GM18498 (cell line): ENCODE measurements at regions not wholly inside any gene's neighbourhood (a gene's known extent, or its start where the extent isn't known, plus 50 kb on each side); places are given as distances from the start of the nearest gene placed in this dataset.

ENCODE experiments used
- ATAC-seq: cut with Tn5 transposase; IDR thresholded peaks from one replicate; pipeline ENCODE4 v1.9.1; 2021; ENCODE audit warnings: mild to moderate bottlenecking, moderate library complexity; ENCODE audit not compliant: unreplicated experiment

- peak; percentile 70 for ATAC-seq
These were observed 127.2 kb downstream of the RAP2A start for GRCh38 chr13:97561182-97561581.

DNA sequence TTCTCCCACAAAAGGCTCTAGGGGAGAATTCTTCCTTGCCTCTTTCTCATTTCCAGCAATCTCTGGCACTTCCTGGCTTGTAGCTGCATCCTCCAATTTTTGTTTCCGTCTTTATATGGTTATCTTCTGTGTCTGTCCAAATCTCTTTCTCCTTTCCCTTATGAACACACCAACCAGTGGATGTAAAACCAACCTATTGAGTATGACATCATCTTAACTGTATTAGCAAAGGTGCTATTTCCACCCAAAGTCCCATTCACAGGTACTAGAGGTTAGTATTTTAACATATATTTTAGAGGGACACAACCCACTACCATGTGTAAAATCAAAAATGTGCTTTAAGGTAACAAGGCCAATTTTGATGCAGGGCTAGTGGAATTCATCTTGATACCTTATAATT lies 129.0 kb downstream of the RAP2A start:
- no peak for ATAC-seq

DNA sequence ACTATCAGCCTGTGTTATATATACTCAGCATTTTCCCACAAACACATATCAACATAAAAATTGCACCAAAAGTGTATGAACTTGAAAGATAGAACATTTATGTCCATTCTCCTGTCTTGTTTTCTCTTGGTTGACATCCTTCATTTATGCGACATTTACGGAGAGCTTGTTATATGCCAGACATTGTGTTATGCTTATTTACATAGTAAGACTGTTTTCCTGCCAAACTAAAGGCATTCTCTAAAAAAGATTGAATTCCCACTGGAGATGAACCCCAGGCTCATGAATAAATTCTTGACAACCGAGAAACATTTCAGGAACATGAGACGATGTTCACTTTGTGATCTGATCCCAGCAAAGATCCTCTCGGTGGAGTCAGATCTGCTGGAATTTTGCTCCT lies 131.0 kb downstream of the RAP2A start:
- no peak for ATAC-seq

DNA sequence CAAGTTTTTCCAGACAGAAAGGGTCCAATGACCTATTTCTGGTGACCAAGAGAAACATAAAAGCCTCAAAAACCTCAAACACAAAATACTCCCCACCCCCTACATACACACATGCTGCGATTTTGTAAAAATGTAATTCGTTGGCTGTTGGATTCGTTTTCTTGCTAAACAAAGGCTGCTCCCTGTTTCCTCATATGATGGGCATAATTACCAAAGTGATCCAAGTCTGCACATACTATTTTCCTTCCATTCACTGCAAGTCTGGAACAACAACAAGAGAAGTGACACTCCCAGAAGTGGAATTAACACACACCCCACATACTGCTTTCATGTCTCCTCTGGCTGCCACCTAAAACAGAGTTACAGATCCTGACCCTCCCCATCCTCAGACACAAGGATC lies 131.9 kb downstream of the RAP2A start:
- no peak for ATAC-seq

- no peak for ATAC-seq
These were observed 132.9 kb downstream of the RAP2A start for GRCh38 chr13:97566907-97567306.

DNA sequence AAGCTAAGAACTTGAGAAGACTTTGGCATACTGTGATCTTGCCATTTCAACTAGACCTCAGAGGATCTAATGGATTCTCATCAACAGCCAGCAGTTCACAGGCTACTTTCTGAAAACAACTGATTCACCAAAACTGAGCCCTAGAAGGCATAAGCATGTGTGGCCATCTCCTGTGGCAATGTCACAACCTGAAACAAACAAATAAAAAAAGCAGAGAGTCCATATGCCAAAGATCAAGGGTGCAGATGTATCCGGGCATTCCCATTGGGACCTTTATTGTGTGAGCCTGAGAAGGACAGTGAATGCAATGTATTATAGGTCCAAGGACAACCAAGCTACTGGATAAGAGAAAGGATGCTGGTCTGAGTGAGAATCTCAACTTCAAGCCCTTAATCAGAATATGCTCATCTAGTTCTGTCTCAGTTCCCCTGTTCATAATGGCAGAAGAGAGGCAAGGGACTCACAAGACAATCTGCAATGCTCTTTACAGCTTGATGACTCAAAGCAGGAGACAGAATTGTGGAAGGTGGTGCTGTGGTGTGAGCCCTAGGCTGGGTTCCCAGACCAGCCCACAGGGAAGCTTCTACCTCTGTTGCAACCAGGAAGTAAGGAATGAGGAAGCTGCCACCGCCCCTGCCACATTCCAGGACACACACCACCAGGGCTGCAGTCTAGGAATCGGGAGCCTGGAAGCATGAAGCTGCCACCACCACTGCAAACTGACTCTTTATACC lies 133.7 kb downstream of the RAP2A start:
- ATAC-seq: peak; percentile 86

DNA sequence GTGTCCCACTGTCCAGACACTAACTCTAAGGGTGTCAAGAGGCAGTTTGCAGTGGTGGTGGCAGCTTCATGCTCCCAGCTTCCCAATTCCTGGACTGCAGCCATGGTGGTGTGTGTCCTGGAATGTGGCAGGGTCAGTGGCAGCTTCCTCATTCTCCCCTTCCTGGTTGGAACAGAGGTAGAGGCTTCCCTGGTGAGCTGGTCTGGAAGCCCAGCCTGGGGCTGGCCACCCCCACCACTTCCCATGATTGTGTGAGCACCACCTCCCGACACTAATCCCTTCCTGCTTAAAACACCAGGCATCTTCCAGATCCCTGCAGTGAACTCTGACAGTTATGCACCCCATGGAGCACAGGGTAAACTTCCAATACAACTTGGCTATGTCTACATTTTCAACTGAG lies 134.9 kb downstream of the RAP2A start:
- no peak for ATAC-seq

DNA sequence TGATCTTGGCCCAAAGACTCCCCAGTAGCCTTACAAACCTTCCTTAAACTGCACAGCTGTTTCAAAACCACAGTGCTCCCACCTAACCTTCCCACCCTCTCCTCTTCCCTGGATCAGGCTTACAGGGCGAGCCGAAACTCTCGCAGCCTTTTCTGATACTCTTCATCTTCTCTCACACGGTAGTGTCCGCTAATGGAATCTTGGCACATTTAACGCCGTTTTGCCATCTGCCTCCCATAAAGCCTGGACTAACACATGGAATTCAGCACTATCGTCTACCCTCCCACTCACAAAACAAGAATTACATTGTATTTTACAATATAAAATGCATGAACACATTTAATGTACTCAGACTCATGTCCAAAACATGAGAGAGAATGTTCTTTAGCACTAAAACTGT lies 135.9 kb downstream of the RAP2A start:
- ATAC-seq: no peak

DNA sequence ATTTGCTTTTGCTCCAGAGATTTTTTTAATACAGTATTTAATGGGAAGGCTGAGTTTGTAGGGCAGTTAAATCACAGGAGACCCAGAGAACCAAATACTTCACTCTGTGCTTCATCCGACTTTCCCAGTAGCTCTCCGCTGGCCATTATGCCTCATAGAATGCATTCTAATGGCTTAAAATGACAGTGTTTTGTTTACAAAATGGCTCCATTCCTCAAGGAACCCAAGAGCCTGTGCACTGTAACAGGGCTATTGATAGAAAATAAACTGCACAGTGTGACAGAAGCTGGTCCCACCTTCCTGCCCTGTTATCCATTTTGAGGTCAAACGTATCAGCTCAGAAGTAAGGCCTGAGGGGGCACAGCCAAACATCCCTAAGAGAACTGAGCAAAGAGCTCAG lies 136.5 kb downstream of the RAP2A start:
- no peak for ATAC-seq

GRCh38 chr13:97573011-97573410 lies 139.0 kb downstream of the RAP2A start:
- no peak for ATAC-seq

DNA sequence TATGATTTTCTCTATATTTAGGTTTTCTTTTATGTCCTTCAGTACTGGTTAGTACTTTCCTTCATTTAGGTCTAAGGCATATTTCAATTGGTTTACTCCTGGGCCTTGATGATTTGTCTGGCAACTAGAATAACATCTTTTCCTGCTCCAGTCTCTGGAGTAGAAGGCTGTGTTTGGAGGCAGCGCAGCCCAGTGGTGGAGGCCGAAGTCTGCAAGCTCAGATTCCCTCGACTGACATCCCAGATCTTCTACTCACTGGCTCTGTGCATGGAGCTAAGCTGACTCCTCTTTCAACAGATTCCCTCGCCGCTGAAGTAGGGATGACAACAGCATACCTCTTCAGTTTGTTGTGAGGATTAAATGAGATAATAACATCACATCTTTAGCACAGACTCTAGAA lies 141.0 kb downstream of the RAP2A start:
- ATAC-seq: peak; percentile 71

- ATAC-seq: no peak
These were observed 143.1 kb downstream of the RAP2A start for GRCh38 chr13:97577026-97577425.

- no peak for ATAC-seq
These were observed 148.2 kb downstream of the RAP2A start for GRCh38 chr13:97582170-97582569.

GRCh38 chr13:97583907-97584497 lies 150.0 kb downstream of the RAP2A start:
- ATAC-seq: no peak

DNA sequence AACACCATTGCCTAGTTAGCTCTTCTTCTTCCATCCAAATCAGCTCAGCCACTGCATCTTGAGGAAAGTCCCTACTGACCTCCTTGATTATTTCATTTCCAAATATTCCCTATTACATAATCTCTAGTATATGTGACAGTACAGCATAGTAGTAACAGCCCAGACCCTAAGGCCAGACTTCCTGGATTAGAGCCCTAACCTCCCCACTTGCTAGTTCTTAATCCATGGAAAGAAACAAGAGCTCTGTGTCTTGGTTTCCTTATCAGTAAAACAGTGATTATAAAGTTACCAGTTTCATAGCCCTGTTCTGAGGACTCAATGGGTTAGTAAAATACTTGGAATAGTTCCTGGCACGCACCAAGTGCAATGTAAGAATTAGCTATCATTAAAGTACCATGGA lies 153.0 kb downstream of the RAP2A start:
- ATAC-seq: no peak

DNA sequence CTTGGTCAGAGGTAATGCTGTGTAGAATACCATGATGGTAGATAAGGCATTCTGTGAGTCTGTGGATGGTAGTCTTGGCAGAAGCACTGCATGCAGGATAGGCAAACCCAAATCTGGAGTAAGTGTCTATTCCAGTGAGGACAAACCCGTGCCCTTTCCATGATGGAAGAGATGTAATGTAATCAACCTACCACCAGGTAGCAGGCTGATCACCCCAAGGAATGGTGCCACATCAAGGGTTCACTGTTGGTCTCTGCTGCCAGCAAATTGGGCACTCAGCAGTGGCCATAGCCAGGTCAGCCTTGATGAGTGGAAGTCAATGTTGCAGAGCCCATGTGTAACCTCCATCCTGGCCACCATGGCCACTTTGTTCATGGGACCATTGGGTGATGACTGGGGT lies 155.0 kb downstream of the RAP2A start:
- no peak for ATAC-seq

DNA sequence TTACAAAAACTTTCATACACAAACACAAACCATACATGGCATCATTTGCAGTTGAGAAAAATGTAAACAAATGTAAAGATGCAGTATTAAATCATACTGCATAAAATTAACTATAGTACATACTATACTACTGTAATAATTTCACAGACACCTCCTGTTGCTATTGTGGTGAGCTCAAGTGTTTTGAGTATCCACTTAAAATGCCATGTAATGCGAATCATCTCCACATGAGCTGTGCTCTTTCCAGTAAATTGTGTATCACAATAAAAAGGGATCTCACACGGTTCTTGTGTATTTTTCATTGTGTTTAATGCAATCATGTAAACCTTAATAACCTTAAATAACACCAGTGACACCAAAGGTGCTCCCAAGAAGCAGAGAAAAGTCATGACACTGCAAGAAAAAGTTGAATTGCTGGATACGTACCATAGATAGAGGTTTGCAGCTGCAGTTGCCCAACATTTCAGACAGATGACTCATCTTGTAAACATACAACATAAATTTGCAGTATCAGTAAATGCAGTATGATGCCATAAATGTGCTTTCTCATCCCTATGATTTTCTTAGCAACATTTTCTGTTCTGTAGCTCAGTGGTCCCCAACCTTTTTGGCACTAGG lies 166.6 kb downstream of the RAP2A start:
- no peak for ATAC-seq

DNA sequence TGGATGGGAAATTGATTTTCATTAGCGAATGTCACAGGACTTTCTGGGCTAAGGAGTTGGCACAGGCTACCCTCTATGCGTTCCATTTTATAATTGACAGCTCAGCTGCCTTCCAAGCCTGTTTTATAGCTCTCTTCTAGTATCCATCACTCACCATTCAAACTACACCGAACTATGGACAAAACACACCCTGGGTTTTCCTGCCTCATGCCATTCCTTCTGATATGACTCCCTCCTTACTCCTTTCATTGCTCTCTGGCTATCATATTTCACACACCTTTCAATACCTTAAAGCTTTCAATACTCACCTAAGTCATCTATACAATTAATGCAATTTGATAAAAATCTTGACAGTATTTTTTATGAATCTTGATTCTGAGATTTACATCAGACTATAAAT lies 181.3 kb downstream of the RAP2A start:
- no peak for ATAC-seq

GRCh38 chr13:97616385-97616784 lies 182.4 kb downstream of the RAP2A start:
- ATAC-seq: no peak

- ATAC-seq: no peak
These were observed 187.1 kb downstream of the RAP2A start for GRCh38 chr13:97621025-97621424.

DNA sequence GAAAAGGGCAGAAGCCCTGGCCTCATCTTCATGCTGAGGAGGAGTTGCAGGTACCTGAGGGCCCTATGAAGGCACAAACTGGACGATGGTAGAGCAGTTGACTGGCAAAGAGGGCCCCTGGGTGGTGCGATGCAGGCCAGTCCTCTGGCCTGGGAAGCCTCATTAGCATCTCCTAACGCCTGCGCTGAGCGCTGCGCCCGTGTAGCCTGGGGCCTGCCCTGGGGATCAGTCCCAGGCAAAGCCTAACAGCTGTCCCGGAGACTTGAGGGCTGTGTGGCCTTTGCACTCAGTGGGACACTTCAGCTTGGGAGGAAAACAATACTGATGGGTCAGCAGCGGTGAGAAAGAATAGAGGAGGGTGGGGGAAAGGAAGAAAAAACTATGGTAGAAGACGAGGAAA lies 187.7 kb downstream of the RAP2A start:
- ATAC-seq: no peak

GRCh38 chr13:97627566-97627965 lies 193.6 kb downstream of the RAP2A start:
- ATAC-seq: no peak
